Loucy (cell line): ENCODE measurements at regions not wholly inside any gene's neighbourhood (a gene's known extent, or its start where the extent isn't known, plus 50 kb on each side); places are given as distances from the start of the nearest gene placed in this dataset.
A peak's percentile ranks its signal among the peaks of the same experiment; 100 is the strongest.

Source experiments
- CTCF ChIP-seq: fragments of 200-600 bp; sonication (generic); conservative IDR thresholded peaks from 2 replicates; pipeline ENCODE4 v1.5.1; 2014; ENCODE audit warnings: mild to moderate bottlenecking, antibody characterized with exemption, low read length
- EZH2phosphoT487 ChIP-seq: fragments of 200-600 bp; IDR thresholded peaks from 2 replicates; pipeline ENCODE4 v1.6.1; 2018; ENCODE audit warnings: antibody characterized with exemption, mild to moderate bottlenecking, moderate library complexity, borderline replicate concordance

GRCh38 chr4:159435561-159436023, 332.7 kb downstream of the RAPGEF2 start:
- TF ChIP-seq CTCF, result no peak
- peak; percentile 90 for TF ChIP-seq EZH2phosphoT487
